Esophagus squamous epithelium (tissue), 5 donors: ENCODE measurements at regions not wholly inside any gene's neighbourhood (a gene's known extent, or its start where the extent isn't known, plus 50 kb on each side); places are given as distances from the start of the nearest gene placed in this dataset.
"Not testable (repeated sequence)": the region's sequence is repeated elsewhere in the genome, so short reads cannot be mapped to it uniquely, and the experiment has no call there.

Experiments used
- DNase-seq: peaks from one replicate; lab custom pipeline; 2025; lab: John Stamatoyannopoulos, UW
- H3K27ac ChIP-seq, 4 donors: fragments of 200-600 bp; sonication (generic); one replicate each; pipeline ENCODE4 v1.5.1; 2016 to 2019; ENCODE audit warnings: mild to moderate bottlenecking in 1 of 4
- H3K27me3 ChIP-seq, 4 donors: fragments of 200-600 bp; sonication (generic); 1 replicate in 3 of 4; 2 replicates in 1 of 4; pipeline versions ENCODE4 v1.5.1 to v1.6.0; 2017 to 2021; ENCODE audit warnings: antibody characterized with exemption in 1 of 4
- H3K36me3 ChIP-seq, 3 donors: fragments of 200-600 bp; sonication (generic); one replicate each; pipeline ENCODE4 v1.5.1; 2016 to 2019
- H3K4me1 ChIP-seq, 3 donors: fragments of 200-600 bp; sonication (generic); one replicate each; pipeline ENCODE4 v1.5.1; 2017 to 2019
- H3K4me3 ChIP-seq, 4 donors: fragments of 200-600 bp; sonication (generic); 1 replicate in 3 of 4; 2 replicates in 1 of 4; pipeline ENCODE4 v1.5.1; 2016 to 2019; ENCODE audit warnings: mild to moderate bottlenecking in 2 of 4, moderate library complexity in 1 of 4
- H3K9me3 ChIP-seq, 3 donors: fragments of 200-600 bp; sonication (generic); one replicate each; pipeline ENCODE4 v1.5.1; 2016 to 2019
- POLR2A ChIP-seq, 4 donors: fragments of 450-650 bp; IDR thresholded peaks; one replicate each; pipeline ENCODE4 v1.6.1; 2017; ENCODE audit warnings: antibody characterized with exemption in 4 of 4, mild to moderate bottlenecking in 4 of 4, moderate library complexity in 3 of 4
- WGBS, 2 donors: methylation state at CpG; one replicate each; pipeline ENCODE4 v1.1.5; 2018; 5-methylcytosine and 5-hydroxymethylcytosine counted together
- intact Hi-C: fragments of 100-400 bp; cut with DNase I; formaldehyde crosslinking; loops from one replicate; pipeline ENCODE4 v1.15.0; 2022
- TF ChIP-seq, protein P1 (sequence below), 6 experiments: fragments of 450-650 bp in 4 of 6; fragments of 200-600 bp in 2 of 6; sonication (generic) in 2 of 6; IDR thresholded peaks; one replicate each; pipeline ENCODE4 v1.5.1; 2016 to 2019; ENCODE audit warnings: antibody characterized with exemption in 6 of 6, mild to moderate bottlenecking in 4 of 6, moderate library complexity in 4 of 6
- donor health status: DM: yes; HTN: yes; CAD: no.

DNA sequence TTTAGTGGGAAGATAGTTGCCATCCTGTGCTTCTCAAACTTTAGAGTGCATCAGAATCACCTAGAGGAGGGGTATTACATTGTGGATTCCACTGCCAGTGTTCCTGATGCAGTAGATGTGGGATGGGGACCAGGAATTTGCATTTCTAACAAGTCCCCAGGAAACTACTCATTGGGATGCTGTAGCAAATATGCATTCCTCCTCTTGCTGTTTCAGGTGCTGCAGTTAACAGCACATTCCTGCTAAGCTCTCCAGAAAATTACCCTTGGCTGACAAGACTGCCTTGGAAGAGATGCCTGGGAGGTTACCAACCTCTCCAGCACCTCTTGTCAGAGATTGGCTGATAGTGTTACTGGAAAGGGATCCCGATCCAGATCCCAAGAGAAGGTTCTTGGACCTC is 270.5 kb downstream of the OSTF1 start:
- H3K36me3 ChIP-seq = no peaks in the 10 kb centered on the region
- no peaks in the 10 kb centered on the region for H3K27me3 ChIP-seq
- DNase-seq = no peak
- H3K4me3 ChIP-seq = no peak overlapping the region
- H3K4me1 ChIP-seq = no peaks in the 10 kb centered on the region
- intact Hi-C loops = no loop called here
- H3K9me3 ChIP-seq = peaks cover 0 to 8% (median 3%) of the 10 kb centered on the region in 3 donors
- no peak overlapping the region for H3K27ac ChIP-seq
- TF ChIP-seq POLR2A (IDR thresholded peaks at IDR 0.05) = no peak
- TF ChIP-seq, protein P1, sequence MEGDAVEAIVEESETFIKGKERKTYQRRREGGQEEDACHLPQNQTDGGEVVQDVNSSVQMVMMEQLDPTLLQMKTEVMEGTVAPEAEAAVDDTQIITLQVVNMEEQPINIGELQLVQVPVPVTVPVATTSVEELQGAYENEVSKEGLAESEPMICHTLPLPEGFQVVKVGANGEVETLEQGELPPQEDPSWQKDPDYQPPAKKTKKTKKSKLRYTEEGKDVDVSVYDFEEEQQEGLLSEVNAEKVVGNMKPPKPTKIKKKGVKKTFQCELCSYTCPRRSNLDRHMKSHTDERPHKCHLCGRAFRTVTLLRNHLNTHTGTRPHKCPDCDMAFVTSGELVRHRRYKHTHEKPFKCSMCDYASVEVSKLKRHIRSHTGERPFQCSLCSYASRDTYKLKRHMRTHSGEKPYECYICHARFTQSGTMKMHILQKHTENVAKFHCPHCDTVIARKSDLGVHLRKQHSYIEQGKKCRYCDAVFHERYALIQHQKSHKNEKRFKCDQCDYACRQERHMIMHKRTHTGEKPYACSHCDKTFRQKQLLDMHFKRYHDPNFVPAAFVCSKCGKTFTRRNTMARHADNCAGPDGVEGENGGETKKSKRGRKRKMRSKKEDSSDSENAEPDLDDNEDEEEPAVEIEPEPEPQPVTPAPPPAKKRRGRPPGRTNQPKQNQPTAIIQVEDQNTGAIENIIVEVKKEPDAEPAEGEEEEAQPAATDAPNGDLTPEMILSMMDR (IDR thresholded peaks at IDR 0.05) = no peak
- 80 to 82% methylated on average over 1 of the region's 1 CpG for WGBS, 2 donors

DNA sequence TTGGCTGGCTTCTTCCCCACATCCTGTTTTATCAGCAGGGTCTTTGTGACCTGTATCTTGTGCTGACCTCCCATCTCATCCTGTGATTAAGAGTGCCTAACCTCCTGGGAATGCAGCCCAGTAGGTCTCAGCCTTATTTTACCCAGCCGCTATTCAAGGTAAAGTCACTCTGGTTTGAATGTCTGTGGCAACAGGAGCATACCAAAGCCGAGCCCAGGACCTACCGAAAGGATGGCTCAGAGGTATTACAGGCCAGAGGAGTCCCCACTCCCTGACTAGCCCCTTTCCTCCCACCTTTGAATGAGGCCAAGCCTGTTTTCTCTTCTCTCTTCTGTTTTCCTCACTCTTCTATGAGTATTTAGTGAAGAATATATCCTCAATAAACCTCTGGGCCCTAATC is 271.3 kb downstream of the OSTF1 start:
- Histone ChIP-seq H3K4me1 (no peaks in the 10 kb centered on the region), H3K27ac (no peak overlapping the region), H3K27me3 (no peaks in the 10 kb centered on the region), H3K9me3 (peaks cover 0 to 8% (median 3%) of the 10 kb centered on the region in 3 donors), H3K4me3 (no peak overlapping the region), H3K36me3 (no peaks in the 10 kb centered on the region)
- TF ChIP-seq, protein P1 (IDR thresholded peaks at IDR 0.05) = no peak
- TF ChIP-seq POLR2A (IDR thresholded peaks at IDR 0.05) = no peak
- intact Hi-C loops = no loop called here
- no peak for DNase-seq
- 79 to 80% methylated on average over 2 to 3 of the region's 3 CpGs for WGBS, 2 donors

DNA sequence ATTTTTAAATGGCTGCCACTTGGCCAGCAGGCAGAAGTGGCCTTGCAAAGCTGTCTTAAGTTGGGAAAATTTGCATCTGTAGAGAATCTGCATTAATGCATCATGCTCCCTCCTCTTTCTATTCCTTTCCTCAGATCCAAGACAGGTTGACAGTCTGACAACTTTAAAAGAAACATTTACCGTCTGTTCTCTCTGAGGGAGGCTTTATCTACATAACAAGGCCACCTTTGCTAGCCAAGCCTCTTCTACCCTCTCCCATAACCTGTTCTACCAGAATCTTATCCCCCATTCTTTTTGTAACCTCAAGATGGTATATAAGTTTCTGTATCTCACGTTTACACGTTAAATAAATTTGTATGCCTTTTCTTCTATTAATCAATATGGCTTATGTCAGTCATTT is 271.9 kb downstream of the OSTF1 start:
- DNase-seq = no peak
- no peak overlapping the region for H3K4me3 ChIP-seq
- H3K27me3 ChIP-seq = no peaks in the 10 kb centered on the region
- WGBS, 2 donors = 39 to 57% methylated on average over 3 of the region's 3 CpGs
- intact Hi-C loops = no loop called here
- TF ChIP-seq POLR2A (IDR thresholded peaks at IDR 0.05) = no peak
- TF ChIP-seq, protein P1 (IDR thresholded peaks at IDR 0.05) = no peak
- no peaks in the 10 kb centered on the region for H3K36me3 ChIP-seq
- peaks cover 0 to 8% (median 3%) of the 10 kb centered on the region in 3 donors for H3K9me3 ChIP-seq
- no peak overlapping the region for H3K27ac ChIP-seq
- no peaks in the 10 kb centered on the region for H3K4me1 ChIP-seq

DNA sequence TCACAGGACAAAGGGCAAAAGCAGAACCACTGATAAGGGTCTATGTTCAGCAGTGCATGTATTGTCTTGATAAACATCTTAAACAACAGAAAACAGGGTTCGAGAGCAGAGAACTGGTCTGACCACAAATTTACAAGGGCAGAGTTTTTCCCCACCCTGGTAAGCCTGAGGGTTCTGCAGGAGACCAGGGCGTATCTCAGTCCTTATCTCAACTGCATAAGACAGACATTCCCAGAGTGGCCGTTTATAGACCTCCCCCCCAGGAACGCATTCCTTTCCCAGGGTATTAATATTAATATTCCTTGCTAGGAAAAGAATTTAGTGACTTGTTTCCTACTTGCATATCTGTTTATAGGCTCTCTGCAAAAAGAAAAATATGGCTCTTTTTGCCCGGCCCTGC is 274.1 kb downstream of the OSTF1 start:
- H3K36me3 ChIP-seq, H3K4me3 ChIP-seq, H3K9me3 ChIP-seq, DNase-seq, H3K27ac ChIP-seq, H3K27me3 ChIP-seq, intact Hi-C loops, H3K4me1 ChIP-seq: not testable (repeated sequence)
- 71 to 84% methylated on average over 5 of the region's 5 CpGs for WGBS, 2 donors

DNA sequence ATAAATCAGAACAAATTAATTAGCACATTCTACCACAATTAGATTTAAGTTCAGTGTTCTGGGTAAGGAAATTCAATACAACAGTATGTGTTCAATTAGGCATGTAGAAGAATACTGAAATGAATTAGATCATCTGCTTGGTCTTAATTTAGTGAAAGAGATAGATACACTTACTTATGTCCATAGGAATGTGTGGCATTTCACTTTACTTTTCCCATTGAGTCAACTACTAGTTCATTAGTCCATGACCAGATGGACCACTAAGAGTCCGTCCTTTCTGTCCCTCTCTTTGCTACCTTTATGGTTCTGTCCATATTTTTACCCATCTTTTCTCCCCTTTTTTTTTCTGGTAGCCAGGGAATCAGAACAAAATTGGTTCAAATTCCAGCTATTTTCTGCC is 276.9 kb downstream of the OSTF1 start:
- TF ChIP-seq, protein P1 (IDR thresholded peaks at IDR 0.05) = no peak
- no peak for TF ChIP-seq POLR2A (IDR thresholded peaks at IDR 0.05)
- Histone ChIP-seq H3K9me3 (peaks cover 0 to 8% (median 3%) of the 10 kb centered on the region in 3 donors), H3K4me3 (no peak overlapping the region), H3K27me3 (no peaks in the 10 kb centered on the region), H3K36me3 (no peaks in the 10 kb centered on the region), H3K27ac (no peak overlapping the region), H3K4me1 (no peaks in the 10 kb centered on the region)
- WGBS, 2 donors = 54% methylated on average over 1 of the region's 1 CpG
- intact Hi-C loops = no loop called here
- DNase-seq = no peak

DNA sequence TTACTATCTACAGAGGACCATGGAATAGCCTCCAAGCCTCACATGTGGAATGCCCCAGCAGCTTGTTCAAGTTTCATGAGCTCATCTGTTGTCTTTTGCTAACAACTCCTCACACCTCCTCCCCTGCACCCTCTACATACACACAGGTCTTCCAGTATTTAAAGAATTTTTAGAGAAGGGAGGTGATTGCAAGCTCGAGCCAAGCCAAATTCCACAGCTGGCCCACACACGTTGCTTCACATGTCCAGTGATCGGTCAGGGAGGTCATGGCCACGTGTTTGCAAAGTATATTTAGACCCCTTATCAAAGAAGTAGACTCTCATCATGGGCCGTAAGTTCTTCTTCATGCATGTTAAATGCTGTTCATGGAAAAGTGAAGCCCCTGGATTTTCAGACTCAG is 281.7 kb downstream of the OSTF1 start:
- TF ChIP-seq POLR2A (IDR thresholded peaks at IDR 0.05) = no peak
- TF ChIP-seq, protein P1 (IDR thresholded peaks at IDR 0.05) = no peak
- intact Hi-C loops = no loop called here
- WGBS, 2 donors = 19 to 24% methylated on average over 5 of the region's 5 CpGs

More for the DNA sequence above, 281.7 kb downstream of the OSTF1 start:
- Histone ChIP-seq H3K4me1 (no peaks in the 10 kb centered on the region), H3K27me3 (no peaks in the 10 kb centered on the region), H3K36me3 (no peaks in the 10 kb centered on the region), H3K27ac (no peak overlapping the region), H3K4me3 (no peak overlapping the region), H3K9me3 (no peaks in the 10 kb centered on the region)
- no peak for DNase-seq
